Activated CD4-positive, alpha-beta T cell treated with anti-CD3 and anti-CD28 coated beads, Interleukin-2, amount 50 U/mL, for 48 hours (primary cell): ENCODE measurements at regions not wholly inside any gene's neighbourhood (a gene's known extent, or its start where the extent isn't known, plus 50 kb on each side); places are given as distances from the start of the nearest gene placed in this dataset.
"Not testable (repeated sequence)": the region's sequence is repeated elsewhere in the genome, so short reads cannot be mapped to it uniquely, and the experiment has no call there.

Experiments used
- DNase-seq, 2 experiments: peaks; one replicate each; pipeline ENCODE4 v3.0.0-alpha.2; 2020

- not testable (repeated sequence) for DNase-seq
Measured at GRCh38 chr21:10437977-10438376, 83.4 kb upstream of the TPTE start.

- DNase-seq: not testable (repeated sequence)
Measured at GRCh38 chr21:10440639-10441038, 80.7 kb upstream of the TPTE start.

- not testable (repeated sequence) for DNase-seq
Measured at GRCh38 chr21:10442018-10442417, 79.4 kb upstream of the TPTE start.

- DNase-seq: not testable (repeated sequence)
Measured at GRCh38 chr21:10445685-10446084, 75.7 kb upstream of the TPTE start.

- DNase-seq: not testable (repeated sequence)
Measured at GRCh38 chr21:10449451-10449850, 71.9 kb upstream of the TPTE start.

- DNase-seq: not testable (repeated sequence)
Measured at GRCh38 chr21:10451274-10451673, 70.1 kb upstream of the TPTE start.

- not testable (repeated sequence) for DNase-seq
Measured at GRCh38 chr21:10457765-10458164, 63.6 kb upstream of the TPTE start.

GRCh38 chr21:10460957-10461356 lies 60.4 kb upstream of the TPTE start:
- DNase-seq: not testable (repeated sequence)

GRCh38 chr21:10461445-10461844 lies 59.9 kb upstream of the TPTE start:
- DNase-seq: not testable (repeated sequence)

GRCh38 chr21:10463156-10463555 lies 58.2 kb upstream of the TPTE start:
- no peak for DNase-seq

- no peak for DNase-seq
Measured at GRCh38 chr21:10464975-10465374, 56.4 kb upstream of the TPTE start.

GRCh38 chr21:10465524-10466110 lies 55.8 kb upstream of the TPTE start:
- DNase-seq: not testable (repeated sequence)

GRCh38 chr21:10466200-10466599 lies 55.2 kb upstream of the TPTE start:
- no peak for DNase-seq
